Body of pancreas (tissue), 4 donors: ENCODE measurements at regions not wholly inside any gene's neighbourhood (a gene's known extent, or its start where the extent isn't known, plus 50 kb on each side); places are given as distances from the start of the nearest gene placed in this dataset.

Experiments
- POLR2A ChIP-seq, 3 donors: fragments of 450-650 bp; IDR thresholded peaks; one replicate each; pipeline ENCODE4 v1.6.1; 2016; ENCODE audit warnings: antibody characterized with exemption in 3 of 3, mild to moderate bottlenecking in 2 of 3
- TF ChIP-seq, protein P1 (sequence below), 7 experiments: fragments of 450-650 bp in 4 of 7; fragments of 200-600 bp in 3 of 7; sonication (generic) in 3 of 7; IDR thresholded peaks; one replicate each; pipeline ENCODE4 v1.5.1; 2016 to 2019; ENCODE audit warnings: antibody characterized with exemption in 7 of 7

DNA sequence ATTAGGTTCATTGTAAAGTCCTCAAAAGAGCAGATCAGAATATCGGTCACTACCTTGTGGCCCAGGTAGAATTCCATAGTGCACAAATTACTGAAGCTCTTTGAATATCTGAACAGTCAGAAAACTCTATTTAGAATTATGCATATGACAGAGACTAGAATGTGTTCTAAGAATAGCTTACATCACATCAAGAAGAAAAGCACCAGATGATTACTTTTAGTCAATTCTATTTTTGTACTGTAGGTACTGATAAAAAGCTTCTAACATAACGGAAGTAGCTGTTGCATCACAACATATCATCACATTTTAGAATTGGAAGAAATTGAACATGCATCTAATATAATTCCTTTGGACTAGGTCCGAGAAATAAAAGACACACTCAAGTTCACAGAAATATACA is 946.6 kb upstream of the ARRDC3 start:
- TF ChIP-seq, protein P1, sequence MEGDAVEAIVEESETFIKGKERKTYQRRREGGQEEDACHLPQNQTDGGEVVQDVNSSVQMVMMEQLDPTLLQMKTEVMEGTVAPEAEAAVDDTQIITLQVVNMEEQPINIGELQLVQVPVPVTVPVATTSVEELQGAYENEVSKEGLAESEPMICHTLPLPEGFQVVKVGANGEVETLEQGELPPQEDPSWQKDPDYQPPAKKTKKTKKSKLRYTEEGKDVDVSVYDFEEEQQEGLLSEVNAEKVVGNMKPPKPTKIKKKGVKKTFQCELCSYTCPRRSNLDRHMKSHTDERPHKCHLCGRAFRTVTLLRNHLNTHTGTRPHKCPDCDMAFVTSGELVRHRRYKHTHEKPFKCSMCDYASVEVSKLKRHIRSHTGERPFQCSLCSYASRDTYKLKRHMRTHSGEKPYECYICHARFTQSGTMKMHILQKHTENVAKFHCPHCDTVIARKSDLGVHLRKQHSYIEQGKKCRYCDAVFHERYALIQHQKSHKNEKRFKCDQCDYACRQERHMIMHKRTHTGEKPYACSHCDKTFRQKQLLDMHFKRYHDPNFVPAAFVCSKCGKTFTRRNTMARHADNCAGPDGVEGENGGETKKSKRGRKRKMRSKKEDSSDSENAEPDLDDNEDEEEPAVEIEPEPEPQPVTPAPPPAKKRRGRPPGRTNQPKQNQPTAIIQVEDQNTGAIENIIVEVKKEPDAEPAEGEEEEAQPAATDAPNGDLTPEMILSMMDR (IDR thresholded peaks at IDR 0.05): no peak
- no peak for TF ChIP-seq POLR2A (IDR thresholded peaks at IDR 0.05)
